ENCODE measurements at regions not wholly inside any gene's neighbourhood (a gene's known extent, or its start where the extent isn't known, plus 50 kb on each side); places are given as distances from the start of the nearest gene placed in this dataset.

- no peak overlapping the region for H3K4me3 ChIP-seq
- DNase-seq (no peak), ATAC-seq (no peak)
- H3K27me3 ChIP-seq = no peaks in the 10 kb centered on the region
- WGBS, 2 donors = 80 to 89% methylated on average over 6 of the region's 6 CpGs
- intact Hi-C loops (cut with DNase I) = no loop called here
- no peak for TF ChIP-seq CTCF (IDR thresholded peaks at IDR 0.05)
- H3K9me3 ChIP-seq = no peaks in the 10 kb centered on the region
- H3K36me3 ChIP-seq = no peaks in the 10 kb centered on the region
- no peaks in the 10 kb centered on the region for H3K4me1 ChIP-seq
- no peak overlapping the region for H3K27ac ChIP-seq
Observed at GRCh38 chr1:238138059-238138626, 247.4 kb upstream of the ZP4 start.

- H3K27ac ChIP-seq = no peak overlapping the region
- H3K9me3 ChIP-seq = no peaks in the 10 kb centered on the region
- no peaks in the 10 kb centered on the region for H3K4me1 ChIP-seq
- H3K4me3 ChIP-seq = no peak overlapping the region
- ATAC-seq (no peak), DNase-seq (no peak)
- no peaks in the 10 kb centered on the region for H3K36me3 ChIP-seq
- TF ChIP-seq CTCF (IDR thresholded peaks at IDR 0.05) = no peak
- 68 to 72% methylated on average over 3 of the region's 3 CpGs for WGBS, 2 donors
- H3K27me3 ChIP-seq = no peaks in the 10 kb centered on the region
- intact Hi-C loops (cut with DNase I) = no loop called here
Observed at GRCh38 chr1:238135708-238136664, 245.3 kb upstream of the ZP4 start.

GRCh38 chr1:238129677-238130076 is 239.0 kb upstream of the ZP4 start:
- Histone ChIP-seq H3K27me3 (peaks cover 0 to 4% (median 0%) of the 10 kb centered on the region in 7 donors), H3K4me3 (no peak overlapping the region), H3K27ac (no peak overlapping the region), H3K36me3 (no peaks in the 10 kb centered on the region), H3K9me3 (no peaks in the 10 kb centered on the region), H3K4me1 (no peaks in the 10 kb centered on the region)
- intact Hi-C loops (cut with DNase I) = loop anchor here in 1 of 10 donors (5.0 kb wide), 1 partner anchor 133 kb away; no protein-coding TSS in a partner anchor
- 46 to 72% methylated on average over 2 of the region's 2 CpGs for WGBS, 2 donors
- DNase-seq (no peak), ATAC-seq (no peak)
- no peak for TF ChIP-seq CTCF (IDR thresholded peaks at IDR 0.05)

GRCh38 chr1:238123201-238123600 is 232.5 kb upstream of the ZP4 start:
- no peak for ATAC-seq
- H3K27me3 ChIP-seq = no peaks in the 10 kb centered on the region
- H3K27ac ChIP-seq = no peak overlapping the region
- H3K9me3 ChIP-seq = peaks cover 0 to 3% (median 0%) of the 10 kb centered on the region in 11 donors
- 67 to 68% methylated on average over 3 of the region's 3 CpGs for WGBS, 2 donors
- H3K4me1 ChIP-seq = no peaks in the 10 kb centered on the region
- H3K36me3 ChIP-seq = no peaks in the 10 kb centered on the region
- no peak overlapping the region for H3K4me3 ChIP-seq
- no peak for TF ChIP-seq CTCF (IDR thresholded peaks at IDR 0.05)
- intact Hi-C loops (cut with DNase I) = no loop called here
- no peak for DNase-seq

Data from heart right ventricle (tissue), 16 donors.